A549 (cell line): ENCODE measurements at regions not wholly inside any gene's neighbourhood (a gene's known extent, or its start where the extent isn't known, plus 50 kb on each side); places are given as distances from the start of the nearest gene placed in this dataset.

Source experiments
- RCOR1 ChIP-seq: fragments of 150-350 bp; IDR thresholded peaks from 2 replicates; pipeline ENCODE4 v1.6.1; 2014; ENCODE audit warnings: antibody characterized with exemption, low read length, low read depth
- TF ChIP-seq, protein P1 (sequence below): IDR thresholded peaks from 2 replicates; pipeline ENCODE4 v1.6.1; 2012

DNA sequence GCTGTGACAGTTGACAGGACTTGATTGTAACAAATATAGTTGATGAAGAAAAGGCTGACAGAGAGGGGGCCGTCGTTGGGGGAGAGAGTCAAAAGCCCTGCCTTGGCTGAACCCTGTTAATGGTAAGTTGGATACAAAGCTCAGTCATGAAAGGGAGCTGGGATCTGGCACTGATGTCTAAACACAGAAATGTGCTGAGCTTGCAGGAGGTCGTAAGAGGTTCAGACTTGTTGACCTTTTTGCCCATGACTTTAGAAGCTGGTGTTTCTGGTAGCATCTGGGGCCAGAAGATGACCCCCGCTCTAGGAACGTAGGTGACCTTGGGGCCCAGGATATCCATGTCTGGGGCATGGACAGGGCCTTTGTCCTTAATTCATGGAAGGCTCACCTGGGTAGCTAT, 294.7 kb downstream of the TCF7L2 start:
- TF ChIP-seq, protein P1, sequence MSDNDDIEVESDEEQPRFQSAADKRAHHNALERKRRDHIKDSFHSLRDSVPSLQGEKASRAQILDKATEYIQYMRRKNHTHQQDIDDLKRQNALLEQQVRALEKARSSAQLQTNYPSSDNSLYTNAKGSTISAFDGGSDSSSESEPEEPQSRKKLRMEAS: no peak
- no peak for TF ChIP-seq RCOR1
